PC-3 (cell line): ENCODE measurements at regions not wholly inside any gene's neighbourhood (a gene's known extent, or its start where the extent isn't known, plus 50 kb on each side); places are given as distances from the start of the nearest gene placed in this dataset.

Experiments
- ATAC-seq: fragments of 200-7000 bp; cut with Tn5 transposase; 2 replicates; pipeline ENCODE4 v1.9.1; 2020; ENCODE audit warnings: mild to moderate bottlenecking, moderate library complexity
- BruUV-seq: library from RNA; stranded (reverse); fragments of 400-500 nt; replicated peaks from 2 replicates; lab custom pipeline; 2021; lab: Mats Ljungman, UMichigan
- CTCF ChIA-PET: fragments of 300-600 bp; sonication (Branson Sonifier 250); formaldehyde crosslinking; loops from one replicate; lab custom pipeline; 2022; ENCODE audit warnings: antibody characterized with exemption; lab: Charles Lee
- POLR2A ChIA-PET: fragments of 300-600 bp; sonication (Branson Sonifier 250); formaldehyde crosslinking; loops from one replicate; lab custom pipeline; 2022; ENCODE audit warnings: antibody characterized with exemption; ENCODE audit not compliant: unreplicated experiment; lab: Charles Lee
- DNase-seq: peaks from one replicate; pipeline ENCODE4 v3.0.0-alpha.2; 2015
- H2AFZ ChIP-seq: fragments of 300-600 bp; sonication (generic); 2 replicates; pipeline ENCODE4 v1.6.0; 2016; ENCODE audit warnings: antibody characterized with exemption, low read length
- H3F3A ChIP-seq: fragments of 300-600 bp; sonication (generic); one replicate; pipeline ENCODE4 v1.6.0; 2017; ENCODE audit warnings: antibody characterized with exemption, low read length, control low read depth, mild to moderate bottlenecking; ENCODE audit not compliant: unreplicated experiment
- H3K27ac ChIP-seq: fragments of 300-600 bp; sonication (generic); 2 replicates; pipeline ENCODE4 v1.5.1; 2016; ENCODE audit warnings: mild to moderate bottlenecking, low read length
- H3K27me3 ChIP-seq: fragments of 300-600 bp; sonication (generic); 2 replicates; pipeline ENCODE4 v1.6.1; 2016; ENCODE audit warnings: low read length, mixed read lengths
- H3K36me3 ChIP-seq: fragments of 300-600 bp; sonication (generic); 2 replicates; pipeline ENCODE4 v1.6.1; 2016; ENCODE audit warnings: low read depth, mixed run types, low read length, mixed read lengths
- H3K4me1 ChIP-seq: fragments of 300-600 bp; sonication (generic); 2 replicates; pipeline ENCODE4 v1.5.1; 2016; ENCODE audit warnings: low read length; ENCODE audit not compliant: insufficient read depth
- H3K4me2 ChIP-seq: fragments of 300-600 bp; sonication (generic); 2 replicates; pipeline ENCODE4 v1.6.0; 2016; ENCODE audit warnings: low read length
- H3K4me3 ChIP-seq: fragments of 300-600 bp; sonication (generic); 2 replicates; pipeline ENCODE4 v1.5.1; 2016; ENCODE audit warnings: mild to moderate bottlenecking, low read length, mixed read lengths
- H3K79me2 ChIP-seq: fragments of 300-600 bp; sonication (generic); 2 replicates; pipeline ENCODE4 v1.6.1; 2017; ENCODE audit warnings: low read length, mixed read lengths
- H3K9ac ChIP-seq: fragments of 300-600 bp; sonication (generic); 2 replicates; pipeline ENCODE4 v1.6.0; 2016; ENCODE audit warnings: mild to moderate bottlenecking, low read length
- H3K9me2 ChIP-seq: fragments of 300-600 bp; sonication (generic); replicated peaks from 2 replicates; pipeline ENCODE4 v1.6.1; 2016; ENCODE audit warnings: mixed run types, low read length, mixed read lengths
- H3K9me3 ChIP-seq: fragments of 300-600 bp; sonication (generic); 2 replicates; pipeline ENCODE4 v1.6.1; 2016; ENCODE audit warnings: low read length, mixed read lengths
- H4K20me1 ChIP-seq: fragments of 300-600 bp; sonication (generic); 2 replicates; pipeline ENCODE4 v1.6.1; 2016; ENCODE audit warnings: low read length, mixed read lengths
- EZH2 ChIP-seq: fragments of 300-600 bp; sonication (generic); IDR thresholded peaks from one replicate; pipeline ENCODE4 v1.6.1; 2017; ENCODE audit warnings: antibody characterized with exemption, mild to moderate bottlenecking, low read length; ENCODE audit not compliant: unreplicated experiment
- EZH2phosphoT487 ChIP-seq: fragments of 300-600 bp; sonication (generic); IDR thresholded peaks from 2 replicates; pipeline ENCODE4 v1.6.1; 2018; ENCODE audit warnings: mild to moderate bottlenecking, antibody characterized with exemption, low read length, borderline replicate concordance
- intact Hi-C: fragments of 100-400 bp; cut with micrococcal nuclease; formaldehyde crosslinking; loops from 2 replicates; pipeline ENCODE4 v1.9.0; 2023
- TF ChIP-seq, protein P1 (sequence below): fragments of 300-600 bp; sonication (generic); conservative IDR thresholded peaks from 2 replicates; pipeline ENCODE4 v1.5.1; 2017; ENCODE audit warnings: antibody characterized with exemption, low read depth, mild to moderate bottlenecking, low read length

DNA sequence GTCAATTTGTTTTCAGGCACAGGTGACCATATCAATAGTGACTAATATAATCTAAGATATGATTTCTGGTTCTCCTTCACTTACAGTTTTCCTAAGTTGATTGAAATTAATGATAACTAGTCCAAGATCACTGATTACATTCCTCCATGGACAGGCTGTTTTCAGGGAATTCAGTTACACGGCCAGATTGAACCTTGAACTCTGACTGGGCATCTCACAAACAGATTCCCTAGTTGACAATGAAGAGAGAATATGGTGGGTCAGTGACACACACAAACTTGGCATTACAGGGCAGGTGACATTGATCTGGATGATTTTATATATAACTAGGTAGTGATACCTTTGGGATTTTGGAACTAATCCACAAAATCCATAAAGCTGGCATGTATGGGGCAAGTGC lies 110.2 kb upstream of the EGR2 start:
- H3K9ac ChIP-seq, result no peak overlapping the region
- CTCF ChIA-PET, result no interaction called here

DNA sequence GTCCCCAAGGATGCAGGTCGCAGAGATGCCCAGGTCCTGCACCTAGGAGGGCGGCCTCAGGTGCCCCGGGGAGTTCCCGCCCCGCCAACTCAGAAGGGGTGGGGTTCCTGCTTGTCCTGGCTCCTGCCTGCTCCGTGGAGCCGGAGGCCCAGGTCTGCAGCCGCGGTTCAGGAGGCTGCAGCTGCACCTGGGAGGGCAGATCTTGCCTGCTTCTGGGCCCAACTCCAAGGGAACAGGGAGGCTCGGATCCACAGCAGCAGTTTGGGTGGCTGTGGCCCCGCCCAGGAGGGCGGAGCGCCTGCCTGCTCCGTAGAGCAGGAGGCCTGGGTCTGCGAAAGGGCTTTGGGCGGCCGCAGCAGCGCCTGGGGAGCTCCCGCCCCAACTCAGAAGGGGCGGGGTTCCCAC lies 108.2 kb upstream of the EGR2 start:
- POLR2A ChIA-PET, result interaction anchor here (0.7 kb wide), 2 partner anchors 19 to 121 kb away, joined by 3 to 4 read pairs; no protein-coding TSS in a partner anchor
- BruUV-seq, result no TSS peak
- H3K4me2 ChIP-seq, result no peak overlapping the region

More for the DNA sequence above, 110.2 kb upstream of the EGR2 start:
- Histone ChIP-seq H3K36me3 (no peaks in the 10 kb centered on the region), H3K27me3 (no peaks in the 10 kb centered on the region), H2AFZ (no peak overlapping the region), H3K9me2 (no peaks in the 10 kb centered on the region), H3K4me2 (no peak overlapping the region), H3K4me3 (no peak overlapping the region), H4K20me1 (no peaks in the 10 kb centered on the region), H3K79me2 (no peaks in the 10 kb centered on the region), H3K4me1 (peaks cover 10% of the 10 kb centered on the region), H3K27ac (no peak overlapping the region), H3K9me3 (no peaks in the 10 kb centered on the region), H3F3A (no peaks in the 10 kb centered on the region)
- TF ChIP-seq, protein P1, sequence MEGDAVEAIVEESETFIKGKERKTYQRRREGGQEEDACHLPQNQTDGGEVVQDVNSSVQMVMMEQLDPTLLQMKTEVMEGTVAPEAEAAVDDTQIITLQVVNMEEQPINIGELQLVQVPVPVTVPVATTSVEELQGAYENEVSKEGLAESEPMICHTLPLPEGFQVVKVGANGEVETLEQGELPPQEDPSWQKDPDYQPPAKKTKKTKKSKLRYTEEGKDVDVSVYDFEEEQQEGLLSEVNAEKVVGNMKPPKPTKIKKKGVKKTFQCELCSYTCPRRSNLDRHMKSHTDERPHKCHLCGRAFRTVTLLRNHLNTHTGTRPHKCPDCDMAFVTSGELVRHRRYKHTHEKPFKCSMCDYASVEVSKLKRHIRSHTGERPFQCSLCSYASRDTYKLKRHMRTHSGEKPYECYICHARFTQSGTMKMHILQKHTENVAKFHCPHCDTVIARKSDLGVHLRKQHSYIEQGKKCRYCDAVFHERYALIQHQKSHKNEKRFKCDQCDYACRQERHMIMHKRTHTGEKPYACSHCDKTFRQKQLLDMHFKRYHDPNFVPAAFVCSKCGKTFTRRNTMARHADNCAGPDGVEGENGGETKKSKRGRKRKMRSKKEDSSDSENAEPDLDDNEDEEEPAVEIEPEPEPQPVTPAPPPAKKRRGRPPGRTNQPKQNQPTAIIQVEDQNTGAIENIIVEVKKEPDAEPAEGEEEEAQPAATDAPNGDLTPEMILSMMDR, result no peak
- TF ChIP-seq EZH2 (no peak), EZH2phosphoT487 (no peak)
- ATAC-seq (no peak), DNase-seq (no peak)
- POLR2A ChIA-PET, result no interaction called here
- no TSS peak for BruUV-seq
- intact Hi-C loops, result no loop called here

DNA sequence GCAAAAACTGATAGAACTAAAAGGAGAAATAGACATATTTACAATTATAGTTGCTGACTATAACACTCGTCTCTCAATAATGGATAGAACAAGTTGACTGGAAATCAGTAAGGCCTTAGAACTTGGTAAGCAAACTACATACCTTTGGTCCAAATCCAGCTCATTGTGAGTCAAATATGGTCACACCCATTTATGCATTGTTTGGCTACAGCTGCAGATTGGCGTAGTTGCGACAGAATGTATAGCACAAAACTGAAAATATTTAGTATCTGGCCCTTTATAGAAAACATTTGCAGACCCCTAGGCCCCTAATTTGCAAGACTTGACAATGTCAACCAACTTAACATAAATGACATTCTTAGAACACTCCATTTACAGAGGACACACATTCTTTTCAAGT lies 103.6 kb upstream of the EGR2 start:
- H2AFZ ChIP-seq, result peak overlapping the region; percentile 17
- H3K9ac ChIP-seq, result no peak overlapping the region
- H3K4me2 ChIP-seq, result peak overlapping the region; percentile 46
- peak overlapping the region; percentile 6 for H3K4me3 ChIP-seq
- H3K27ac ChIP-seq, result peak overlapping the region; percentile 6
- H3K9me3 ChIP-seq, result no peaks in the 10 kb centered on the region
- no peaks in the 10 kb centered on the region for H4K20me1 ChIP-seq
- peaks cover 20% of the 10 kb centered on the region for H3F3A ChIP-seq
- DNase-seq, result peak; percentile 100
- H3K9me2 ChIP-seq, result 0 out of 2 replicates have a peak, but pooled peaks cover 5% of the 10 kb centered on the region
- H3K79me2 ChIP-seq, result no peaks in the 10 kb centered on the region
- BruUV-seq, result no TSS peak
- ChIA-PET POLR2A (interaction anchor here (0.7 kb wide), 1 partner anchor 22 kb away, joined by 3 read pairs; no protein-coding TSS in a partner anchor), CTCF (no interaction called here)
- no peaks in the 10 kb centered on the region for H3K36me3 ChIP-seq
- intact Hi-C loops, result loop anchor here (2.0 kb wide), 1 partner anchor 73 kb away; no protein-coding TSS in a partner anchor
- ATAC-seq, result peak; percentile 65
- TF ChIP-seq EZH2, result no peak
- no peak for TF ChIP-seq EZH2phosphoT487
- TF ChIP-seq, protein P1, result no peak
- no peaks in the 10 kb centered on the region for H3K27me3 ChIP-seq
- H3K4me1 ChIP-seq, result peaks cover 62% of the 10 kb centered on the region

More for the DNA sequence above, 108.2 kb upstream of the EGR2 start:
- intact Hi-C loops, result no loop called here
- Histone ChIP-seq H3K36me3 (no peaks in the 10 kb centered on the region), H3K4me3 (no peak overlapping the region), H3K27me3 (no peaks in the 10 kb centered on the region), H3K9me2 (no peaks in the 10 kb centered on the region), H4K20me1 (no peaks in the 10 kb centered on the region), H3K27ac (no peak overlapping the region), H2AFZ (no peak overlapping the region), H3K9me3 (no peaks in the 10 kb centered on the region), H3F3A (no peaks in the 10 kb centered on the region), H3K9ac (no peak overlapping the region), H3K79me2 (no peaks in the 10 kb centered on the region), H3K4me1 (peaks cover 27% of the 10 kb centered on the region)
- CTCF ChIA-PET, result no interaction called here
- DNase-seq (no peak), ATAC-seq (no peak)
- TF ChIP-seq EZH2phosphoT487, result no peak
- TF ChIP-seq EZH2, result no peak
- TF ChIP-seq, protein P1, result no peak
